GM19468 (cell line): ENCODE measurements at regions not wholly inside any gene's neighbourhood (a gene's known extent, or its start where the extent isn't known, plus 50 kb on each side); places are given as distances from the start of the nearest gene placed in this dataset.
A peak's percentile ranks its signal among the peaks of the same experiment; 100 is the strongest.

Experiments used
- ATAC-seq: cut with Tn5 transposase; IDR thresholded peaks from one replicate; pipeline ENCODE4 v1.9.1; 2021; ENCODE audit warnings: mild to moderate bottlenecking, moderate library complexity, moderate number of reproducible peaks; ENCODE audit not compliant: unreplicated experiment; ENCODE audit errors: extremely low read depth

GRCh38 chr2:234438305-234438977, 58.4 kb downstream of the ARL4C start:
- ATAC-seq = no peak

GRCh38 chr2:234437642-234438304, 59.1 kb downstream of the ARL4C start:
- ATAC-seq = no peak

GRCh38 chr2:234436482-234436837, 60.4 kb downstream of the ARL4C start:
- ATAC-seq = no peak

DNA sequence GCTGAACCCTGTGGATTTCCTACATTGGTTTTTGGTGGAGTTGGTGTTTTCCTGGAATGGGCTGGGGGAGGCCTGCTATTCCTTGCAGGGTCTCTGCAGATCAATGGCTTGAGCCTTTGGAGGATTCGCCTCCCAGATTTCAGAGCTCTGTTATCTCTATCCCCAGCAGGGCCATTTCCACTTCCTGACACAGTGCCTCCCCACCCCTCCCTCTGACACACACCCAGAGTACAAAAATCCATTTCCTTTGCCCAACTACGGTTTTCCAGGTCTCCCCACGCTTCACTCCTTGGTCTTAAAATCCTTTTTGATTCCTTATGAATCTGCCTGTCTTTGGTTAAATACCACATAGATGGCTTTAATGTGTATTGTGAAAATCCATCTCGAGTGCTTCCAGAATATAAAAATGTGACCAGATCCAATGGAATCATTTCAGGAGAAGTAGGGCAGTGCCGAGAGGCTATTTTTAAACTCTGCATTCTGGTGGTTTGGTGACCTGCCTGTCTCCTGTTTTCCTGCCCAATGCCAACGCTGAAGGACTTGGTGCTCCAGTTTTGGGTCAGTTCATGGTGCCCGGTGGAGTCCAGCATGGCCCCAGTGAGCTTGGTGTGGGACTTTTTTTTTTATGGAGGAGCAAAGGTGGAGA, 60.9 kb downstream of the ARL4C start:
- ATAC-seq = no peak

- no peak for ATAC-seq
Measured at GRCh38 chr2:234433201-234433600, 63.7 kb downstream of the ARL4C start.

DNA sequence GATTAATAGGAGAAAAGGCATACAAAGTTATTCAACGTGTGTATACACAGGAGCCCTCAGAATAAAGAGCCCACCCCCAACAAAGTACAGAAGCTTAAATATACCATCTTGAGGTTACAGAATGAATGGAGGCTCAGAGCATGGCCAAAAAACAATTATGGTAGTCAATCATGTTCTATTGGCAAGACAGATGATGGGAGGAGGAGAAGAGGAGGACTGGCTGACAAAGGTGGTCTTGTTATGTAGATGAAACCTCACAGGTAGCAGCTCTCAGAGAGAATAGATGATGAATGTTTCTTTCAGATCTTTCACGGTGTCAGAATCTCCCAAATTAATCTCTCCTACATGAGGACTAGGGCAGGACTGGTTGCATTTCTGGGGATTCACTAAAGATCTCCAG, 66.0 kb downstream of the ARL4C start:
- no peak for ATAC-seq

GRCh38 chr2:234429265-234429664, 67.6 kb downstream of the ARL4C start:
- ATAC-seq = no peak

GRCh38 chr2:234427081-234428061, 69.5 kb downstream of the ARL4C start:
- ATAC-seq = no peak

DNA sequence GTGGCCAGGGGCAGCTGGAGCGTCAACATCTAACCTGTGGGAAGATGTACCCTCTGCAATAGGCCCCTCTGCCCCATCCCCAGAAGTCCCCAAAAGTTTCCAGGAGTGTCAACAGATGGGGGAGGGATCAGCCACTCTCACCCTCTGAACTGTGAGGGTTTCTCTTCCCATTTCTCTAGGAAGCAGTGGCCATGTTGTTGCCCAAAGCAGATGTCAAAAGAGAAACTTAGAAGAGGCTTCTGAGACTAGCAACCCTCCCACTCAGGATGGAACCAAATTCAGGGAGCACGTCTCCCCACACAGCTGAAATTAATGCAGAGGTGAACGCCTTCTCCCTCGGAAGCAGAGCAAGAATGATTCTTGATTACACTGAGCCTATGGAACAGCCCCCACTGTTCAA, 70.3 kb downstream of the ARL4C start:
- ATAC-seq = no peak

GRCh38 chr2:234425639-234426603, 71.0 kb downstream of the ARL4C start:
- ATAC-seq = peak; percentile 78

GRCh38 chr2:234423884-234424283, 73.0 kb downstream of the ARL4C start:
- ATAC-seq = no peak

GRCh38 chr2:234422981-234423431, 73.9 kb downstream of the ARL4C start:
- ATAC-seq = no peak

GRCh38 chr2:234422273-234422732, 74.6 kb downstream of the ARL4C start:
- ATAC-seq = no peak

DNA sequence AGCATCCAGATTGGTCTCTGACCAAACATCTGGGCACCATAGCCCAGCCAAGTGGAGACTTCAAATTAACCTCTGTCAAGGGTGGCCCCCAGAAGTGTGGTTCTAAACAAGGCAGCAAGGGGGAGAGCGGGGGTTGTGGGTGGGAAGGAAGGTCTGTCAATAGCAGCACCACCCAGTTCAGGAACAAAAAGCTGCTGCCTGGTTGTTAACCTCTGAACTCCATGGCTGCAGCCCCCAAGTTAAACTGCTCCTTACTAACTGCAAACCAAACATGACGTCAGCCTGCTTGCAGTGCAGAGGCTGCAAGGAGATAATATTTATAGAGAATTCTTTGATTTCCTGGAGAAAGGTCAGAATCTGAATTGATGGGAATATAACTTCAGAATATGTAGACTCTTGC, 76.5 kb downstream of the ARL4C start:
- ATAC-seq = no peak

- ATAC-seq = no peak
Measured at GRCh38 chr2:234419726-234420125, 77.2 kb downstream of the ARL4C start.

DNA sequence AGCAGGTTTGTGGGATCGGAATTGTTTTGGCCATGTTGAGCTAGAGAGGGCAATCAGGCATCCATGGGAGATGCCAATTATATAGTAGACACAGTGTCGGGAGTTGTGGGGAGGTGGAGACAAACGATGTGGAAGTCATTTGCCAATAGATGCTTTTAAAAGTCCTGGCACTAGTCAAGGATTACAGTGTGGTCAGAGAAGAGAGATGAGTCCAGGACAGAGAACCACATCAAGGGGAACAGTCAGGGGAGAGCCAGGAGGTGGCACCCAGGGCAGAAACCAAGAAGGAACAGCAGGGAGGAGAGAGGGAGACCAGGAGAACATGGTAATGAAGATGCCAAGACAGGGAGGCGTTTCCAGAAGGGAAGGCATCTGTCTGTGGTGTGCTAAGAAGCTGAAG, 81.2 kb downstream of the ARL4C start:
- ATAC-seq = no peak

GRCh38 chr2:234414596-234414995, 82.3 kb downstream of the ARL4C start:
- no peak for ATAC-seq

GRCh38 chr2:234412726-234413125, 84.2 kb downstream of the ARL4C start:
- ATAC-seq = no peak

DNA sequence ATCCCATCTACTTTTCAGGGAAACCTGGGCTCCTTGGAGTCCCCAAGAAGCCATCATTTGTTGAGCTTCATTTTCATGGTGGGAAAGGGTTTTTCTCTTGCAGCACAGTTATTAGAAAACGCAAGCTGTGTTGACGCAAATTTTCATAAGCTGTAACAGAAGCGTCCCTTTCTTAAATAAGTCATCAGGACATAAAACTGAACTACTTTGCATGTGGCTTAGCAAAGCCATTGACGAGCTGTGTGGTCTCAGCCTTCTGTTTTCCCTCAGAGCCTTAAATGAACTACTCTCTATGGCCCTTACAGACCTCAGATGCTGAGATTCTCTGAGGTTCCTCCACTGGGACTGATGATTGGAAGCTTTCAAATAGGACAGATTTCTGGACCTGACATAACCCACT, 85.1 kb downstream of the ARL4C start:
- ATAC-seq = peak; percentile 84
